GM12865 (cell line): ENCODE measurements at regions not wholly inside any gene's neighbourhood (a gene's known extent, or its start where the extent isn't known, plus 50 kb on each side); places are given as distances from the start of the nearest gene placed in this dataset.

Experiments
- DNase-seq: peaks from one replicate; pipeline ENCODE4 v3.0.0; 2010; ENCODE audit warnings: low read depth
- H3K4me3 ChIP-seq: 2 replicates; pipeline ENCODE4 v1.5.1; 2011; ENCODE audit warnings: mild to moderate bottlenecking, low read depth, low read length, control low read depth
- CTCF ChIP-seq: IDR thresholded peaks from 2 replicates; pipeline ENCODE4 v1.5.1; 2011; ENCODE audit warnings: low read length, control low read depth, low read depth, inconsistent platforms; ENCODE audit not compliant: insufficient read depth; ENCODE audit errors: missing control alignments

- DNase-seq: no peak
- H3K4me3 ChIP-seq: no peak overlapping the region
- no peak for TF ChIP-seq CTCF
These were observed 148.2 kb downstream of the ERMARD start for GRCh38 chr6:169899481-169900145.

- DNase-seq: no peak
- no peak for TF ChIP-seq CTCF
- no peak overlapping the region for H3K4me3 ChIP-seq
These were observed 147.5 kb downstream of the ERMARD start for GRCh38 chr6:169898788-169899480.

GRCh38 chr6:169897601-169898358 is 146.4 kb downstream of the ERMARD start:
- DNase-seq: no peak
- no peak overlapping the region for H3K4me3 ChIP-seq
- TF ChIP-seq CTCF: no peak

- no peak for DNase-seq
- H3K4me3 ChIP-seq: no peak overlapping the region
- TF ChIP-seq CTCF: no peak
These were observed 145.5 kb downstream of the ERMARD start for GRCh38 chr6:169896826-169897456.

- no peak for TF ChIP-seq CTCF
- H3K4me3 ChIP-seq: no peak overlapping the region
These were observed 144.7 kb downstream of the ERMARD start for GRCh38 chr6:169895926-169896761.

More at GRCh38 chr6:169895926-169896761, 144.7 kb downstream of the ERMARD start:
- no peak for DNase-seq
